ENCODE measurements at regions not wholly inside any gene's neighbourhood (a gene's known extent, or its start where the extent isn't known, plus 50 kb on each side); places are given as distances from the start of the nearest gene placed in this dataset.

GRCh38 chr12:84362552-84362897 is 550.1 kb downstream of the SLC6A15 start:
- no peak for TF ChIP-seq TAF1 (IDR thresholded peaks at IDR 0.05; ENCODE audit: borderline replicate concordance, insufficient read depth, low read length)

GRCh38 chr12:84361651-84362551 is 550.7 kb downstream of the SLC6A15 start:
- TF ChIP-seq SIN3A (IDR thresholded peaks at IDR 0.05; ENCODE audit: borderline replicate concordance, insufficient read depth, low read length), result no peak
- no peak for TF ChIP-seq FOXP2 (optimal IDR thresholded peaks at IDR 0.05; ENCODE audit: borderline replicate concordance, extremely low read depth, extremely low read length, insufficient read depth)
- no peak for TF ChIP-seq REST (IDR thresholded peaks at IDR 0.05; ENCODE audit: insufficient read depth in 1 of 2, low read depth in 2 of 2, low read length in 2 of 2)
- no peak for TF ChIP-seq POLR2AphosphoS5 (IDR thresholded peaks at IDR 0.05; ENCODE audit: low read depth, low read length)

GRCh38 chr12:84357314-84357713 is 555.3 kb downstream of the SLC6A15 start:
- TF ChIP-seq TAF1 (IDR thresholded peaks at IDR 0.05; ENCODE audit: borderline replicate concordance, insufficient read depth, low read length) (no peak), FOXP2 (optimal IDR thresholded peaks at IDR 0.05; ENCODE audit: borderline replicate concordance, extremely low read depth, extremely low read length, insufficient read depth) (no peak), POLR2AphosphoS5 (IDR thresholded peaks at IDR 0.05; ENCODE audit: low read depth, low read length) (no peak), REST (IDR thresholded peaks at IDR 0.05; ENCODE audit: insufficient read depth in 1 of 2, low read depth in 2 of 2, low read length in 2 of 2) (no peak), SIN3A (IDR thresholded peaks at IDR 0.05; ENCODE audit: borderline replicate concordance, insufficient read depth, low read length) (no peak)

- TF ChIP-seq SIN3A (IDR thresholded peaks at IDR 0.05; ENCODE audit: borderline replicate concordance, insufficient read depth, low read length) (no peak), POLR2AphosphoS5 (IDR thresholded peaks at IDR 0.05; ENCODE audit: low read depth, low read length) (no peak), FOXP2 (optimal IDR thresholded peaks at IDR 0.05; ENCODE audit: borderline replicate concordance, extremely low read depth, extremely low read length, insufficient read depth) (no peak), TAF1 (IDR thresholded peaks at IDR 0.05; ENCODE audit: borderline replicate concordance, insufficient read depth, low read length) (no peak), REST (IDR thresholded peaks at IDR 0.05; ENCODE audit: insufficient read depth in 1 of 2, low read depth in 2 of 2, low read length in 2 of 2) (no peak)
Measured at GRCh38 chr12:84356224-84356623, 556.4 kb downstream of the SLC6A15 start.

GRCh38 chr12:84355561-84355960 is 557.0 kb downstream of the SLC6A15 start:
- TF ChIP-seq REST (IDR thresholded peaks at IDR 0.05; ENCODE audit: insufficient read depth in 1 of 2, low read depth in 2 of 2, low read length in 2 of 2) (no peak), FOXP2 (optimal IDR thresholded peaks at IDR 0.05; ENCODE audit: borderline replicate concordance, extremely low read depth, extremely low read length, insufficient read depth) (no peak), POLR2AphosphoS5 (IDR thresholded peaks at IDR 0.05; ENCODE audit: low read depth, low read length) (no peak), SIN3A (IDR thresholded peaks at IDR 0.05; ENCODE audit: borderline replicate concordance, insufficient read depth, low read length) (no peak), TAF1 (IDR thresholded peaks at IDR 0.05; ENCODE audit: borderline replicate concordance, insufficient read depth, low read length) (no peak)

Measured in PFSK-1 (cell line).